Suppressor macrophage treated with lipopolysaccharide for 4 hours (primary cell): ENCODE measurements at regions not wholly inside any gene's neighbourhood (a gene's known extent, or its start where the extent isn't known, plus 50 kb on each side); places are given as distances from the start of the nearest gene placed in this dataset.

Source experiments
- DNase-seq: peaks from one replicate; pipeline ENCODE4 v3.0.0-alpha.2; 2020

- DNase-seq: no peak
Measured at GRCh38 chr9:27924502-27924901, 351.2 kb upstream of the C9orf72 start.

GRCh38 chr9:27925815-27926214 is 352.5 kb upstream of the C9orf72 start:
- DNase-seq: no peak

GRCh38 chr9:27929841-27930240 is 356.6 kb upstream of the C9orf72 start:
- no peak for DNase-seq

- no peak for DNase-seq
Measured at GRCh38 chr9:27933210-27934025, 360.1 kb upstream of the C9orf72 start.

GRCh38 chr9:27934471-27934870 is 361.2 kb upstream of the C9orf72 start:
- no peak for DNase-seq

- no peak for DNase-seq
Measured at GRCh38 chr9:27939186-27939585, 365.9 kb upstream of the C9orf72 start.

- no peak for DNase-seq
Measured at GRCh38 chr9:27940535-27940934, 367.3 kb upstream of the C9orf72 start.

GRCh38 chr9:27943501-27943900 is 370.2 kb upstream of the C9orf72 start:
- DNase-seq: no peak

- no peak for DNase-seq
Measured at GRCh38 chr9:27945386-27945785, 372.1 kb upstream of the C9orf72 start.

- DNase-seq: no peak
Measured at GRCh38 chr9:27950382-27950781, 377.1 kb upstream of the C9orf72 start.

- no peak for DNase-seq
Measured at GRCh38 chr9:27954858-27955257, 381.6 kb upstream of the C9orf72 start.

- DNase-seq: no peak
Measured at GRCh38 chr9:27963836-27964235, 390.6 kb upstream of the C9orf72 start.

GRCh38 chr9:27967210-27967609 is 393.9 kb upstream of the C9orf72 start:
- DNase-seq: no peak

GRCh38 chr9:27977931-27978330 is 404.6 kb upstream of the C9orf72 start:
- no peak for DNase-seq

- no peak for DNase-seq
Measured at GRCh38 chr9:27985714-27986113, 412.4 kb upstream of the C9orf72 start.

- DNase-seq: no peak
Measured at GRCh38 chr9:27990524-27990923, 417.2 kb upstream of the C9orf72 start.

- DNase-seq: no peak
Measured at GRCh38 chr9:27991221-27991620, 417.9 kb upstream of the C9orf72 start.

- DNase-seq: no peak
Measured at GRCh38 chr9:28001096-28001495, 427.8 kb upstream of the C9orf72 start.

- DNase-seq: no peak
Measured at GRCh38 chr9:28004900-28005299, 431.6 kb upstream of the C9orf72 start.

- no peak for DNase-seq
Measured at GRCh38 chr9:28005779-28006178, 432.5 kb upstream of the C9orf72 start.

- DNase-seq: no peak
Measured at GRCh38 chr9:28007097-28007817, 434.0 kb upstream of the C9orf72 start.

- DNase-seq: no peak
Measured at GRCh38 chr9:28014212-28014611, 440.9 kb upstream of the C9orf72 start.

GRCh38 chr9:28024676-28025075 is 451.4 kb upstream of the C9orf72 start:
- no peak for DNase-seq

GRCh38 chr9:28025186-28025585 is 451.9 kb upstream of the C9orf72 start:
- DNase-seq: no peak
